Ovary (tissue), 3 donors: ENCODE measurements at regions not wholly inside any gene's neighbourhood (a gene's known extent, or its start where the extent isn't known, plus 50 kb on each side); places are given as distances from the start of the nearest gene placed in this dataset.

Source experiments
- CTCF ChIP-seq, 3 donors: fragments of 450-650 bp in 2 of 3; fragments of 200-600 bp in 1 of 3; IDR thresholded peaks; one replicate each; pipeline versions ENCODE4 v1.5.1 to v1.8.0; 2016 to 2022; ENCODE audit warnings: antibody characterized with exemption in 3 of 3, mild to moderate bottlenecking in 1 of 3
- POLR2A ChIP-seq: fragments of 450-650 bp; IDR thresholded peaks from one replicate; pipeline ENCODE4 v1.6.1; 2017; ENCODE audit warnings: antibody characterized with exemption, mild to moderate bottlenecking, moderate library complexity
- donor health status: DM: no; HTN: no; CAD: no.

- TF ChIP-seq CTCF (IDR thresholded peaks at IDR 0.05) (no peak), POLR2A (no peak)
These were observed 441.7 kb upstream of the NR2F2 start for GRCh38 chr15:95888762-95889161.
